CD4-positive, alpha-beta T cell treated with Interleukin-15 for 1 hour (primary cell): ENCODE measurements at regions not wholly inside any gene's neighbourhood (a gene's known extent, or its start where the extent isn't known, plus 50 kb on each side); places are given as distances from the start of the nearest gene placed in this dataset.
"Not testable (repeated sequence)": the region's sequence is repeated elsewhere in the genome, so short reads cannot be mapped to it uniquely, and the experiment has no call there.

Experiments
- DNase-seq: peaks from one replicate; pipeline ENCODE4 v3.0.0-alpha.2; 2020

GRCh38 chr5:82886911-82887310 lies 190.3 kb downstream of the TMEM167A start:
- DNase-seq, result no peak

GRCh38 chr5:82885627-82886389 lies 191.4 kb downstream of the TMEM167A start:
- DNase-seq, result no peak

GRCh38 chr5:82884821-82885471 lies 192.2 kb downstream of the TMEM167A start:
- DNase-seq, result no peak

GRCh38 chr5:82882316-82882715 lies 194.9 kb downstream of the TMEM167A start:
- no peak for DNase-seq

GRCh38 chr5:82881571-82882174 lies 195.5 kb downstream of the TMEM167A start:
- no peak for DNase-seq

- DNase-seq, result no peak
Observed at GRCh38 chr5:82879089-82879488, 198.1 kb downstream of the TMEM167A start.

GRCh38 chr5:82873452-82873851 lies 203.7 kb downstream of the TMEM167A start:
- no peak for DNase-seq

- DNase-seq, result not testable (repeated sequence)
Observed at GRCh38 chr5:82872321-82873288, 204.6 kb downstream of the TMEM167A start.

GRCh38 chr5:82865625-82866024 lies 211.6 kb downstream of the TMEM167A start:
- DNase-seq, result no peak

- no peak for DNase-seq
Observed at GRCh38 chr5:82863266-82863665, 213.9 kb downstream of the TMEM167A start.

GRCh38 chr5:82862711-82863110 lies 214.5 kb downstream of the TMEM167A start:
- no peak for DNase-seq

GRCh38 chr5:82862261-82862660 lies 214.9 kb downstream of the TMEM167A start:
- no peak for DNase-seq

GRCh38 chr5:82861701-82862100 lies 215.5 kb downstream of the TMEM167A start:
- DNase-seq, result no peak

- no peak for DNase-seq
Observed at GRCh38 chr5:82859451-82860140, 217.6 kb downstream of the TMEM167A start.

GRCh38 chr5:82858151-82859025 lies 218.8 kb downstream of the TMEM167A start:
- DNase-seq, result no peak

- DNase-seq, result no peak
Observed at GRCh38 chr5:82855893-82856550, 221.2 kb downstream of the TMEM167A start.

GRCh38 chr5:82854956-82855355 lies 222.2 kb downstream of the TMEM167A start:
- DNase-seq, result no peak

GRCh38 chr5:82851471-82851870 lies 225.7 kb downstream of the TMEM167A start:
- no peak for DNase-seq

GRCh38 chr5:82850393-82850792 lies 226.8 kb downstream of the TMEM167A start:
- no peak for DNase-seq

GRCh38 chr5:82849885-82850284 lies 227.3 kb downstream of the TMEM167A start:
- no peak for DNase-seq

- DNase-seq, result no peak
Observed at GRCh38 chr5:82847562-82847961, 229.6 kb downstream of the TMEM167A start.
